K562 (cell line): ENCODE measurements at regions not wholly inside any gene's neighbourhood (a gene's known extent, or its start where the extent isn't known, plus 50 kb on each side); places are given as distances from the start of the nearest gene placed in this dataset.

Experiments used
- ATAC-seq: fragments of 200-7000 bp; cut with Tn5 transposase; 3 replicates; pipeline ENCODE4 v1.9.1; 2020; ENCODE audit warnings: moderate library complexity
- BruUV-seq: library from RNA; stranded (reverse); fragments of 400-500 nt; replicated peaks from 2 replicates; lab custom pipeline; 2021; lab: Mats Ljungman, UMichigan
- CTCF ChIA-PET: fragments of 300-600 bp; formaldehyde crosslinking; extraction: SDS; loops from one replicate; lab custom pipeline; 2021; ENCODE audit warnings: low intra/inter-chr PET ratio; lab: Yijun Ruan, JAX
- POLR2A ChIA-PET: fragments of 300-600, 350-650 bp; sonication (Branson Sonifier 250); formaldehyde crosslinking; extraction: SDS; loops from one replicate; lab custom pipeline; 2021; ENCODE audit warnings: antibody characterized with exemption, inconsistent platforms; lab: Yijun Ruan, JAX
- DNase-seq, 4 experiments: peaks; one replicate each; pipeline versions ENCODE4 v3.0.0 to v3.0.0-alpha.2; 2011 to 2018; ENCODE audit warnings: low spot score in 3 of 4, mixed read lengths in 3 of 4; ENCODE audit errors: extremely low read depth in 1 of 4
- FAIRE-seq: peaks from 2 replicates; lab custom pipeline; 2011; peaks lifted over from hg19 to GRCh38; lab: Jason Lieb, UNC
- H2AFZ ChIP-seq: 2 replicates; pipeline ENCODE4 v1.6.0; 2011; ENCODE audit warnings: low read depth, low read length, control low read depth, inconsistent platforms
- H3K27ac ChIP-seq: fragments of 200-600 bp; 3 replicates; pipeline ENCODE4 v1.8.0; 2011; ENCODE audit warnings: low read depth, mild to moderate bottlenecking, control low read depth, inconsistent platforms, low read length, moderate library complexity, mixed read lengths; ENCODE audit errors: extremely low read depth
- H3K27me3 ChIP-seq, 2 experiments: fragments of 300-600 bp in 1 of 2; 2 replicates in 1 of 2; 3 replicates in 1 of 2; pipeline versions ENCODE4 v1.6.0 to v1.8.0; 2011; ENCODE audit warnings: inconsistent platforms in 2 of 2, low read length in 2 of 2, mild to moderate bottlenecking in 1 of 2, mixed read lengths in 1 of 2, moderate library complexity in 1 of 2; ENCODE audit not compliant: control insufficient read depth in 2 of 2, insufficient read depth in 2 of 2
- H3K36me3 ChIP-seq: fragments of 300-600 bp; 3 replicates; pipeline ENCODE4 v1.8.0; 2011; ENCODE audit warnings: mild to moderate bottlenecking, low read length, inconsistent platforms; ENCODE audit not compliant: control insufficient read depth, insufficient read depth
- H3K4me1 ChIP-seq, 2 experiments: fragments of 200-600 bp in 1 of 2; replicated peaks in 1 of 2; 2 replicates in 1 of 2; 3 replicates in 1 of 2; pipeline versions ENCODE4 v1.5.1 to v1.8.0; 2011; ENCODE audit warnings: inconsistent platforms in 2 of 2, low read length in 2 of 2, mild to moderate bottlenecking in 1 of 2, mixed read lengths in 1 of 2, moderate library complexity in 1 of 2; ENCODE audit not compliant: control insufficient read depth in 2 of 2, insufficient read depth in 2 of 2
- H3K4me2 ChIP-seq: 2 replicates; pipeline ENCODE4 v1.6.1; 2011; ENCODE audit warnings: low read length, control low read depth, inconsistent platforms, mixed read lengths; ENCODE audit not compliant: insufficient read depth
- H3K4me3 ChIP-seq: fragments of 200-600 bp; sonication (generic), shearing (Covaris generic); 2 replicates; pipeline ENCODE4 v1.5.1; 2016; ENCODE audit warnings: control low read depth, inconsistent platforms
- H3K79me2 ChIP-seq: fragments of 200-600 bp; 3 replicates; pipeline ENCODE4 v1.8.0; 2011; ENCODE audit warnings: low read length, inconsistent platforms; ENCODE audit not compliant: control insufficient read depth, insufficient read depth
- H3K9ac ChIP-seq, 2 experiments: 2 replicates each; pipeline versions ENCODE4 v1.6.0 to v1.6.1; 2011; ENCODE audit warnings: low read depth in 2 of 2, low read length in 2 of 2, control low read depth in 1 of 2, inconsistent platforms in 1 of 2, mild to moderate bottlenecking in 1 of 2, mixed read lengths in 1 of 2; ENCODE audit not compliant: insufficient read depth in 1 of 2
- H3K9me1 ChIP-seq: one replicate; pipeline ENCODE4 v1.6.0; 2011; ENCODE audit warnings: inconsistent platforms, mild to moderate bottlenecking, low read length, moderate library complexity; ENCODE audit not compliant: control insufficient read depth, insufficient read depth
- H3K9me3 ChIP-seq: replicated peaks from 2 replicates; pipeline ENCODE4 v1.5.1; 2011; ENCODE audit warnings: low read depth, low read length, inconsistent platforms; ENCODE audit not compliant: control insufficient read depth, insufficient read depth
- H4K20me1 ChIP-seq: replicated peaks from 2 replicates; pipeline ENCODE4 v1.6.1; 2011; ENCODE audit warnings: low read length, inconsistent platforms, mixed read lengths; ENCODE audit not compliant: control insufficient read depth, insufficient read depth
- AFF1 ChIP-seq, 2 experiments: fragments of 450-650 bp; IDR thresholded peaks; 2 replicates each; pipeline ENCODE4 v1.6.1; 2018; ENCODE audit warnings: mild to moderate bottlenecking in 2 of 2, low read depth in 1 of 2; ENCODE audit not compliant: partially characterized antibody in 2 of 2
- CCAR2 ChIP-seq: fragments of 200-400 bp; formaldehyde crosslinking; IDR thresholded peaks from 2 replicates; pipeline ENCODE4 v1.6.1; 2017; ENCODE audit warnings: mild to moderate bottlenecking, low read depth, low read length
- CHD4 ChIP-seq: fragments of 200-600 bp; sonication (generic); IDR thresholded peaks from 3 replicates; pipeline ENCODE4 v1.6.1; 2012; ENCODE audit warnings: low read depth, mild to moderate bottlenecking, mixed read lengths, low read length, inconsistent platforms; ENCODE audit not compliant: insufficient read depth, insufficient replicate concordance, poor library complexity, severe bottlenecking
- HCFC1 ChIP-seq: IDR thresholded peaks from 2 replicates; pipeline ENCODE4 v1.6.1; 2012; ENCODE audit warnings: low read depth, low read length, improper control_type of control experiment
- IFI16 ChIP-seq: fragments of 250-450 bp; sonication (Bioruptor Pico); IDR thresholded peaks from 2 replicates; pipeline ENCODE4 v2.1.2; 2022; ENCODE audit warnings: mild to moderate bottlenecking, inconsistent platforms
- MBD1 ChIP-seq: fragments of 250-450 bp; sonication (Bioruptor Pico); IDR thresholded peaks from 2 replicates; pipeline ENCODE4 v1.8.0; 2022; ENCODE audit warnings: inconsistent platforms
- POLR2B ChIP-seq: fragments of 450-650 bp; IDR thresholded peaks from 2 replicates; pipeline ENCODE4 v1.6.1; 2018; ENCODE audit warnings: low read depth; ENCODE audit not compliant: partially characterized antibody
- RAD51 ChIP-seq: fragments of 450-650 bp; IDR thresholded peaks from 2 replicates; pipeline ENCODE4 v1.7.1; 2016; ENCODE audit warnings: low read depth, mild to moderate bottlenecking, borderline replicate concordance
- SOX6 ChIP-seq: fragments of 450-650 bp; IDR thresholded peaks from 2 replicates; pipeline ENCODE4 v1.6.1; 2014; ENCODE audit warnings: mild to moderate bottlenecking
- SRSF7 ChIP-seq: fragments of 200-400 bp; formaldehyde crosslinking; optimal IDR thresholded peaks from 2 replicates; pipeline ENCODE3; 2017; ENCODE audit warnings: mild to moderate bottlenecking, low read depth, low read length
- THAP12 ChIP-seq: fragments of 250-450 bp; sonication (Bioruptor Pico); IDR thresholded peaks from 2 replicates; pipeline ENCODE4 v1.9.0; 2021; ENCODE audit warnings: mild to moderate bottlenecking, inconsistent platforms
- TRIM28 ChIP-seq: fragments of 450-650 bp; IDR thresholded peaks from 2 replicates; pipeline ENCODE4 v1.6.1; 2017
- ZKSCAN8 ChIP-seq: fragments of 200-800 bp; sonication (Bioruptor generic); IDR thresholded peaks from 2 replicates; pipeline ENCODE4 v1.6.1; 2016; ENCODE audit warnings: missing genetic modification characterization, missing compliant biosample characterization
- whole genome bisulfite sequencing: fragments of 100-300 bp; shearing (Covaris generic); methylation state at CpG from one replicate; pipeline ENCODE4 v1.1.6; 2016; ENCODE audit warnings: low coverage, mixed read lengths; ENCODE audit not compliant: insufficient coverage; ENCODE audit errors: missing lambda C conversion rate; 5-methylcytosine and 5-hydroxymethylcytosine counted together
- in situ Hi-C: fragments of 300-500 bp; cut with MboI; formaldehyde crosslinking; loops from 4 replicates; pipeline ENCODE4 v1.15.0; 2018; ENCODE audit warnings: inconsistent platforms, mixed read lengths
- intact Hi-C: fragments of 100-400 bp; cut with micrococcal nuclease; formaldehyde crosslinking; loops from 2 replicates; pipeline ENCODE4 v1.14.2; 2022
- TF ChIP-seq, protein P1 (sequence below): fragments of 250-450 bp; sonication (Bioruptor Pico); IDR thresholded peaks from 2 replicates; pipeline ENCODE4 v1.8.0; 2021; ENCODE audit warnings: borderline replicate concordance, mild to moderate bottlenecking, moderate library complexity; ENCODE audit not compliant: poor library complexity, severe bottlenecking

GRCh38 chr17:72008236-72008876 lies 112.5 kb upstream of the SOX9 start:
- ATAC-seq (no peak), DNase-seq (no peak), FAIRE-seq (no peak)
- ChIA-PET CTCF (no interaction called here), POLR2A (no interaction called here)
- Histone ChIP-seq H3K9me3 (no peaks in the 10 kb centered on the region), H3K27ac (no peak overlapping the region), H3K9ac (no peak overlapping the region), H2AFZ (no peak overlapping the region), H3K4me2 (no peak overlapping the region), H3K9me1 (no peaks in the 10 kb centered on the region), H3K4me1 (no peaks in the 10 kb centered on the region), H4K20me1 (no peaks in the 10 kb centered on the region), H3K27me3 (no peaks in the 10 kb centered on the region), H3K79me2 (no peaks in the 10 kb centered on the region), H3K4me3 (no peak overlapping the region), H3K36me3 (no peaks in the 10 kb centered on the region)
- WGBS: 3% methylated on average over 5 of the region's 5 CpGs
- intact Hi-C loops (no loop called here), in situ Hi-C loops (no loop called here)
- BruUV-seq: no TSS peak
- TF ChIP-seq HCFC1 (no peak), ZKSCAN8 (CRISPR knock-in tag) (no peak), AFF1 (IDR thresholded peaks at IDR 0.05; ENCODE audit: low read depth in 1 of 2, partially characterized antibody in 2 of 2) (no peak), THAP12 (CRISPR knock-in tag) (no peak), TRIM28 (no peak), SOX6 (no peak), SRSF7 (no peak), CCAR2 (no peak), MBD1 (CRISPR knock-in tag) (no peak), CHD4 (no peak), POLR2B (no peak), IFI16 (CRISPR knock-in tag) (no peak), RAD51 (no peak)
- TF ChIP-seq, protein P1, sequence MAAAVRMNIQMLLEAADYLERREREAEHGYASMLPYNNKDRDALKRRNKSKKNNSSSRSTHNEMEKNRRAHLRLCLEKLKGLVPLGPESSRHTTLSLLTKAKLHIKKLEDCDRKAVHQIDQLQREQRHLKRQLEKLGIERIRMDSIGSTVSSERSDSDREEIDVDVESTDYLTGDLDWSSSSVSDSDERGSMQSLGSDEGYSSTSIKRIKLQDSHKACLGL (CRISPR knock-in tag): no peak
